ENCODE measurements at regions not wholly inside any gene's neighbourhood (a gene's known extent, or its start where the extent isn't known, plus 50 kb on each side); places are given as distances from the start of the nearest gene placed in this dataset.

DNA sequence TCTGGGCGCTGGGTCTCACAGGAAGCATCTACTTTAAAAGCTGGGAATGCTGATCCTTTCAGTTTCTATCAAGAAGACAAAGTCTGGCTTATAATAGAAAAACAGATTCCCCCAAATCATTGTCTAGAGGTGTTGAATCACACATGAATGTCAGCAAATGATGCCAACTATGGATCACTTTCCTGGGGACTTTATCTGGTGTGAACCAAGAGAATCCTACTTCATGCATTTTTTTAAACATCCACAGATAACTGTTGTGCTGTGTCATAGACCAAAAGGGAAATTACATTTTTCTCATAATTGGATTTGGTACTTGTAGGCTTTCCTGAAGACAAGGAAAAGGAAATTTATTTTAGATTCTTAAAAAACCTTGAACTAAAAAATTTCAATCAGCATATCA is 132.7 kb downstream of the CD47 start:
- TF ChIP-seq POLR2AphosphoS5 (IDR thresholded peaks at IDR 0.05; ENCODE audit: low read depth, low read length) (no peak), TAF1 (IDR thresholded peaks at IDR 0.05; ENCODE audit: borderline replicate concordance, low read depth, low read length) (no peak)
